ENCODE measurements at regions not wholly inside any gene's neighbourhood (a gene's known extent, or its start where the extent isn't known, plus 50 kb on each side); places are given as distances from the start of the nearest gene placed in this dataset.

GRCh38 chr2:237198164-237198855, 112.6 kb downstream of the COPS8 start:
- peaks cover 0 to 7% (median 0%) of the 10 kb centered on the region in 7 donors for H3K9me3 Mint-ChIP-seq
- WGBS (ENCODE audit: insufficient coverage), result 88% methylated on average over 1 of the region's 2 CpGs
- H3K4me1 Mint-ChIP-seq, result no peaks in the 10 kb centered on the region
- intact Hi-C loops (cut with micrococcal nuclease), result no loop called here
- Histone ChIP-seq H3K4me1 (ENCODE audit: control insufficient read depth in 1 of 2, insufficient read depth in 2 of 2, low read length in 2 of 2) (no peaks in the 10 kb centered on the region), H4K20me1 (ENCODE audit: insufficient read depth, low read length) (no peaks in the 10 kb centered on the region), H3K27ac (ENCODE audit: low read depth in 1 of 2, low read length in 2 of 2) (no peak overlapping the region), H3K36me3 (replicated peaks in 1 of 2; ENCODE audit: control insufficient read depth in 1 of 2, insufficient read depth in 2 of 2, low read length in 2 of 2) (no peaks in the 10 kb centered on the region), H2AFZ (ENCODE audit: insufficient read depth, low read depth, low read length, poor library complexity, severe bottlenecking) (no peak overlapping the region), H3K4me2 (replicated peaks; ENCODE audit: extremely low read depth, low read length, poor library complexity, severe bottlenecking) (no peak overlapping the region), H3K79me2 (ENCODE audit: insufficient read depth, low read length) (no peaks in the 10 kb centered on the region), H3K9ac (ENCODE audit: insufficient read depth, low read length, poor library complexity, severe bottlenecking) (no peak overlapping the region), H3K27me3 (ENCODE audit: control insufficient read depth in 2 of 2, insufficient read depth in 2 of 2, low read length in 2 of 2) (peaks cover 0 to 10% of the 10 kb centered on the region in 2 donors), H3K4me3 (replicated peaks in 1 of 3; ENCODE audit: low read depth in 2 of 3, low read length in 3 of 3) (no peak overlapping the region), H3K9me3 (replicated peaks in 1 of 2; ENCODE audit: control insufficient read depth in 1 of 2, insufficient read depth in 1 of 2, low read length in 2 of 2) (no peaks in the 10 kb centered on the region)
- H3K27ac Mint-ChIP-seq, result no peak overlapping the region
- H3K4me3 Mint-ChIP-seq, result no peak overlapping the region
- peaks cover 5 to 9% (median 7%) of the 10 kb centered on the region in 3 donors for H3K27me3 Mint-ChIP-seq (ENCODE audit: low read depth in 3 of 3)
- no peak for DNase-seq
- no peaks in the 10 kb centered on the region for H3K36me3 Mint-ChIP-seq
- TF ChIP-seq CTCF (IDR thresholded peaks at IDR 0.05), result no peak

- Histone ChIP-seq H2AFZ (ENCODE audit: insufficient read depth, low read depth, low read length, poor library complexity, severe bottlenecking) (no peak overlapping the region), H4K20me1 (ENCODE audit: insufficient read depth, low read length) (no peaks in the 10 kb centered on the region), H3K27me3 (ENCODE audit: control insufficient read depth in 2 of 2, insufficient read depth in 2 of 2, low read length in 2 of 2) (peaks cover 0 to 10% of the 10 kb centered on the region in 2 donors), H3K79me2 (ENCODE audit: insufficient read depth, low read length) (no peaks in the 10 kb centered on the region), H3K36me3 (replicated peaks in 1 of 2; ENCODE audit: control insufficient read depth in 1 of 2, insufficient read depth in 2 of 2, low read length in 2 of 2) (no peaks in the 10 kb centered on the region), H3K4me1 (ENCODE audit: control insufficient read depth in 1 of 2, insufficient read depth in 2 of 2, low read length in 2 of 2) (no peaks in the 10 kb centered on the region), H3K4me3 (replicated peaks in 1 of 3; ENCODE audit: low read depth in 2 of 3, low read length in 3 of 3) (no peak overlapping the region), H3K9me3 (replicated peaks in 1 of 2; ENCODE audit: control insufficient read depth in 1 of 2, insufficient read depth in 1 of 2, low read length in 2 of 2) (no peaks in the 10 kb centered on the region), H3K27ac (ENCODE audit: low read depth in 1 of 2, low read length in 2 of 2) (no peak overlapping the region), H3K9ac (ENCODE audit: insufficient read depth, low read length, poor library complexity, severe bottlenecking) (no peak overlapping the region), H3K4me2 (replicated peaks; ENCODE audit: extremely low read depth, low read length, poor library complexity, severe bottlenecking) (no peak overlapping the region)
- H3K4me3 Mint-ChIP-seq, result no peak overlapping the region
- H3K27ac Mint-ChIP-seq, result no peak overlapping the region
- H3K4me1 Mint-ChIP-seq, result no peaks in the 10 kb centered on the region
- no peaks in the 10 kb centered on the region for H3K36me3 Mint-ChIP-seq
- TF ChIP-seq CTCF (IDR thresholded peaks at IDR 0.05), result no peak
- intact Hi-C loops (cut with micrococcal nuclease), result no loop called here
- peaks cover 5 to 10% (median 9%) of the 10 kb centered on the region in 3 donors for H3K27me3 Mint-ChIP-seq (ENCODE audit: low read depth in 3 of 3)
- WGBS (ENCODE audit: insufficient coverage), result no CpG with 5 or more reads among the region's 1 CpG
- no peak for DNase-seq
- H3K9me3 Mint-ChIP-seq, result peaks cover 0 to 7% (median 0%) of the 10 kb centered on the region in 7 donors
Observed at GRCh38 chr2:237199082-237199481, 113.4 kb downstream of the COPS8 start.
